GM23338 (cell line): ENCODE measurements at regions not wholly inside any gene's neighbourhood (a gene's known extent, or its start where the extent isn't known, plus 50 kb on each side); places are given as distances from the start of the nearest gene placed in this dataset.

ENCODE experiments used
- ATAC-seq: fragments of 200-7000 bp; cut with Tn5 transposase; 3 replicates; pipeline ENCODE4 v1.9.1; 2020
- DNase-seq: peaks from one replicate; pipeline ENCODE4 v3.0.0-alpha.2; 2015; ENCODE audit warnings: low spot score
- H2AFZ ChIP-seq: fragments of 200-600 bp; sonication (generic); 2 replicates; pipeline ENCODE4 v1.8.0; 2016; ENCODE audit warnings: antibody characterized with exemption, mild to moderate bottlenecking, moderate library complexity
- H3F3A ChIP-seq: fragments of 200-600 bp; sonication (generic); replicated peaks from 2 replicates; pipeline ENCODE4 v1.8.0; 2017; ENCODE audit warnings: antibody characterized with exemption, mixed run types, low read depth
- H3K27ac ChIP-seq: fragments of 200-600 bp; sonication (generic); 2 replicates; pipeline ENCODE4 v1.6.1; 2016; ENCODE audit warnings: low read depth
- H3K27me3 ChIP-seq: fragments of 200-600 bp; sonication (generic); 2 replicates; pipeline ENCODE4 v1.8.0; 2016; ENCODE audit warnings: mild to moderate bottlenecking, mixed run types, moderate library complexity; ENCODE audit not compliant: insufficient read depth
- H3K36me3 ChIP-seq: fragments of 200-600 bp; sonication (generic); 2 replicates; pipeline ENCODE4 v1.8.0; 2016; ENCODE audit warnings: mild to moderate bottlenecking; ENCODE audit not compliant: insufficient read depth
- H3K4me1 ChIP-seq: fragments of 200-600 bp; sonication (generic); 2 replicates; pipeline ENCODE4 v1.8.0; 2016; ENCODE audit warnings: mild to moderate bottlenecking, moderate library complexity; ENCODE audit not compliant: insufficient read depth
- H3K4me2 ChIP-seq: fragments of 200-600 bp; sonication (generic); 2 replicates; pipeline ENCODE4 v1.7.1; 2017; ENCODE audit warnings: mixed run types
- H3K4me3 ChIP-seq: fragments of 200-600 bp; sonication (generic); 2 replicates; pipeline ENCODE4 v1.6.1; 2016; ENCODE audit warnings: mixed run types
- H3K79me2 ChIP-seq: fragments of 200-600 bp; sonication (generic); replicated peaks from 2 replicates; pipeline ENCODE4 v1.8.0; 2017; ENCODE audit warnings: mild to moderate bottlenecking; ENCODE audit not compliant: insufficient read depth
- H3K9me2 ChIP-seq: fragments of 200-600 bp; sonication (generic); 2 replicates; pipeline ENCODE4 v1.8.0; 2017; ENCODE audit not compliant: insufficient read depth
- H4K20me1 ChIP-seq: fragments of 200-600 bp; sonication (generic); replicated peaks from 2 replicates; pipeline ENCODE4 v1.8.0; 2017; ENCODE audit warnings: mild to moderate bottlenecking; ENCODE audit not compliant: insufficient read depth
- H3K27ac Mint-ChIP-seq: 2 replicates; pipeline ENCODE4 v1.8.0; 2020; ENCODE audit warnings: inconsistent platforms, mild to moderate bottlenecking, moderate library complexity, mixed read lengths
- H3K27me3 Mint-ChIP-seq: 3 replicates; pipeline ENCODE4 v1.8.0; 2022; ENCODE audit warnings: low read depth, mild to moderate bottlenecking, moderate library complexity, mixed read lengths, inconsistent platforms; ENCODE audit not compliant: insufficient read depth, poor library complexity
- H3K36me3 Mint-ChIP-seq: 3 replicates; pipeline ENCODE4 v1.8.0; 2021; ENCODE audit warnings: low read depth, mild to moderate bottlenecking, inconsistent platforms, moderate library complexity, mixed read lengths
- H3K4me1 Mint-ChIP-seq: 3 replicates; pipeline ENCODE4 v1.8.0; 2020; ENCODE audit warnings: mild to moderate bottlenecking, inconsistent platforms, mixed read lengths
- H3K4me3 Mint-ChIP-seq: 3 replicates; pipeline ENCODE4 v1.8.0; 2021; ENCODE audit warnings: moderate library complexity, mild to moderate bottlenecking, inconsistent platforms, mixed read lengths
- H3K9me3 Mint-ChIP-seq: 3 replicates; pipeline ENCODE4 v1.8.0; 2020; ENCODE audit warnings: moderate library complexity, mild to moderate bottlenecking, inconsistent platforms, mixed read lengths
- CREB1 ChIP-seq: fragments of 250-450 bp; sonication (Bioruptor Pico); IDR thresholded peaks from 2 replicates; pipeline ENCODE4 v1.5.0; 2020; ENCODE audit warnings: low read depth, mild to moderate bottlenecking, moderate library complexity
- CTCF ChIP-seq, 2 experiments: fragments of 200-600 bp in 1 of 2; sonication (generic) in 1 of 2; conservative IDR thresholded peaks; 2 replicates each; pipeline versions ENCODE4 v1.5.1 to v1.6.1; 2016 to 2017; ENCODE audit warnings: antibody characterized with exemption in 2 of 2, low read depth in 2 of 2, mild to moderate bottlenecking in 2 of 2, moderate library complexity in 1 of 2
- EZH2 ChIP-seq: fragments of 200-600 bp; sonication (generic); IDR thresholded peaks from one replicate; pipeline ENCODE4 v1.8.0; 2017; ENCODE audit warnings: antibody characterized with exemption, mild to moderate bottlenecking, low read depth; ENCODE audit not compliant: unreplicated experiment
- EZH2phosphoT487 ChIP-seq: fragments of 200-600 bp; sonication (generic); IDR thresholded peaks from one replicate; pipeline ENCODE4 v1.8.1; 2018; ENCODE audit warnings: antibody characterized with exemption; ENCODE audit not compliant: unreplicated experiment
- JUNB ChIP-seq: IDR thresholded peaks from one replicate; pipeline ENCODE4 v1.6.1; 2016; ENCODE audit warnings: antibody characterized with exemption; ENCODE audit not compliant: unreplicated experiment
- NANOG ChIP-seq: IDR thresholded peaks from 2 replicates; pipeline ENCODE4 v1.6.1; 2016; ENCODE audit warnings: antibody characterized with exemption, borderline replicate concordance
- POLR2AphosphoS5 ChIP-seq: IDR thresholded peaks from 2 replicates; pipeline ENCODE4 v1.6.1; 2016; ENCODE audit warnings: antibody characterized with exemption, low read depth
- STAT1 ChIP-seq: IDR thresholded peaks from one replicate; pipeline ENCODE4 v1.6.1; 2016; ENCODE audit warnings: antibody characterized with exemption; ENCODE audit not compliant: unreplicated experiment
- ZNF331 ChIP-seq: fragments of 250-450 bp; sonication (Bioruptor Pico); IDR thresholded peaks from 2 replicates; pipeline ENCODE4 v1.5.0; 2020; ENCODE audit warnings: low read depth, mild to moderate bottlenecking, moderate library complexity
- ZNF462 ChIP-seq: fragments of 250-450 bp; sonication (Bioruptor Pico); IDR thresholded peaks from 2 replicates; pipeline ENCODE4 v1.5.0; 2020; ENCODE audit warnings: mild to moderate bottlenecking, moderate library complexity

- no peak for TF ChIP-seq ZNF462
Measured at GRCh38 chr6:94289131-94289530, 869.8 kb upstream of the EPHA7 start (continued).

GRCh38 chr6:94278146-94278545 is 858.8 kb upstream of the EPHA7 start:
- no peak for TF ChIP-seq POLR2AphosphoS5
- TF ChIP-seq STAT1: no peak
- H3K27me3 Mint-ChIP-seq: no peaks in the 10 kb centered on the region
- Histone ChIP-seq H3K9me2 (no peaks in the 10 kb centered on the region), H3K4me2 (no peak overlapping the region), H4K20me1 (no peaks in the 10 kb centered on the region), H3K79me2 (no peaks in the 10 kb centered on the region), H3F3A (no peaks in the 10 kb centered on the region), H3K4me1 (no peaks in the 10 kb centered on the region), H3K36me3 (no peaks in the 10 kb centered on the region), H3K27me3 (no peaks in the 10 kb centered on the region), H2AFZ (no peak overlapping the region), H3K4me3 (no peak overlapping the region), H3K27ac (no peak overlapping the region)
- no peak for DNase-seq
- H3K4me3 Mint-ChIP-seq: no peak overlapping the region
- H3K4me1 Mint-ChIP-seq: no peaks in the 10 kb centered on the region
- H3K9me3 Mint-ChIP-seq: no peaks in the 10 kb centered on the region
- no peak for ATAC-seq
- no peaks in the 10 kb centered on the region for H3K36me3 Mint-ChIP-seq
- H3K27ac Mint-ChIP-seq: no peak overlapping the region

- Histone ChIP-seq H3K36me3 (no peaks in the 10 kb centered on the region), H3K4me1 (no peaks in the 10 kb centered on the region), H3K9me2 (no peaks in the 10 kb centered on the region), H3K4me2 (no peak overlapping the region), H3F3A (no peaks in the 10 kb centered on the region), H3K27ac (no peak overlapping the region), H3K79me2 (no peaks in the 10 kb centered on the region), H4K20me1 (no peaks in the 10 kb centered on the region), H2AFZ (no peak overlapping the region), H3K4me3 (no peak overlapping the region), H3K27me3 (no peaks in the 10 kb centered on the region)
- Mint-ChIP-seq H3K4me1 (peaks cover 18% of the 10 kb centered on the region), H3K4me3 (no peak overlapping the region), H3K9me3 (no peaks in the 10 kb centered on the region), H3K27ac (no peak overlapping the region), H3K36me3 (no peaks in the 10 kb centered on the region), H3K27me3 (no peaks in the 10 kb centered on the region)
- no peak for TF ChIP-seq ZNF331 (CRISPR knock-in tag)
- TF ChIP-seq CTCF (conservative IDR thresholded peaks at IDR 0.05; ENCODE audit: low read depth in 2 of 2): 0 out of 4 replicates have a peak, but pooled peaks of 1 of the 2 experiments have one; percentile 1
- no peak for TF ChIP-seq CREB1 (CRISPR knock-in tag)
- TF ChIP-seq JUNB: no peak
- no peak for TF ChIP-seq EZH2phosphoT487
- TF ChIP-seq NANOG: no peak
- TF ChIP-seq EZH2: no peak
- TF ChIP-seq POLR2AphosphoS5: no peak
- ATAC-seq: peak; percentile 67
- peak; percentile 11 for DNase-seq
Measured at GRCh38 chr6:94272327-94272726, 853.0 kb upstream of the EPHA7 start.
